Right forelimb (tissue), 1 donor: ENCODE measurements at regions not wholly inside any gene's neighbourhood (a gene's known extent, or its start where the extent isn't known, plus 50 kb on each side); places are given as distances from the start of the nearest gene placed in this dataset.

Experiments
- DNase-seq: peaks from one replicate; pipeline ENCODE4 v3.0.0-alpha.2; 2018

GRCh38 chr2:204445149-204445548 lies 100.1 kb upstream of the PARD3B start:
- DNase-seq: no peak

- no peak for DNase-seq
These were observed 97.6 kb upstream of the PARD3B start for GRCh38 chr2:204447722-204448121.

- DNase-seq: no peak
These were observed 95.3 kb upstream of the PARD3B start for GRCh38 chr2:204449977-204450376.

DNA sequence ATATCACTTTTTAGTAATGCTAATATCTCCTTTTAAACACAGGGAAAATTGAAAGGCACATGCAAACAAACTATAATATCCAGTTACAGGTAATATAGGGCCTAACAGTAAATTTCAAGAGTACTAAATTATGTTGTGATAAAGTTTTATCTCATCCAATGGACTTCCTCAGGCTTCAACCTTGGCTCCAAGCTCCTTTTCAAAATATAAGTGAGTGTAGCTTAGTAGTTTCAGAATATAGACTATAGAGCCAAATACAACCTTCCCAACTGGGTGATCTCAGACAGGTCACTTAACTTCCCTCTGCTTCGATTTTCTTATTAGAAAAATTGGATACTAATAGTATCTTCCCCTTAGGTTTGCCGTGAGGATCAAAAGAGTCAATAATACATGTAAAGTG lies 93.5 kb upstream of the PARD3B start:
- DNase-seq: no peak

- peak; percentile 73 for DNase-seq
These were observed 92.7 kb upstream of the PARD3B start for GRCh38 chr2:204452464-204453023.

DNA sequence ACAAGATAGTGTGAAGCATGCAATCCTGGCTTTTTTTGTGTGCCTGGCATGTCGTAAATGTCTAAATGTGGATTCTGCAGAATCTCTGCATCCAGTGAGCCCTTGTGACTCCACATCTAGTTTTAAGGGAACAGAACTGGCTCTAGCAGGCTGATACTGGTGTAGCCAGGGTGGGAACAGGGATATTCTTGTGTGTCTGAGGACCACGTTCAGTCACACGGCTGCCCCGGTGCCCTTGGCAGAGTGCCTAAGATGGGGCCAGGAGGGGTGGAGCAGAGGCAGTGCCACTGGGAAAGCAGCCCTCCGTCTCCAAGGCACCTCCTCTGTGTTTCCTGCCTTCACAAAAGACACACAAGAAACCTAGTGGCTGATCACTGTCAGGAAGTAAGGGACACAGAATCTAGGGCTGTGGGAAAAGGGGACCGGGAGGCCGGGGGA lies 91.5 kb upstream of the PARD3B start:
- peak; percentile 74 for DNase-seq

DNA sequence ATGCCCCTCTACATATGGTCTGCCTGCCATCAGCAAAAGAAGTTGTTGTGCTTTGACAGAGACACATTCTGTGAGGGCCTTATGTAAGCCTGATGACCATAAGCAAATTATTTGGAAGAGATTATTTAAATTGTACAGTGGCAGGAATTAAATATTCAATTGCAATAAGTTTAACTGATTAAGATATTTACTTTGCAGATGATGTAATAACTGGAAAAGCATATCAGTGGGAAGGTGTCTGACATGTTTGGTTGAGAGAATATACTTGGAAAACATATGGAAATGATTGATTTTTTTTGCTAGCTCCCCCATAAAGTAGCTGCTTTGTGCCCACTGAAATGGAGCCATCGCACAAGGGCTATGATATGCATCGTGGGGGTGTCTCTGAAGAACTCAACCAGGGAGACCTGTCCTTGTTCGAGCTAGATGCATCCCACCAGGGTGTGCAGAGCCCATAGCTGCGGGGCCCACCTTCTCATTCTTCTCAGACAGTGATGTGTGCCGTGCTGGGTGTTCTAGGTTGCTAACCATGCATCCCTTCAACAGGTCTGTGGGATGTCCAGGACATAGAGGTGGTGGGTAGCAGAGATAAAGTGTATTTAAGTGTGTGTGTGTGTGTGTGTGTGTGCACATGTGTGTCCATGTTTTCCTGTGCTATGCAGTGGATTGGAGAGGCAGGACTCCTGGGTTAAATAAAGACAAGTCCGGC lies 90.4 kb upstream of the PARD3B start:
- DNase-seq: no peak

- DNase-seq: no peak
These were observed 76.4 kb upstream of the PARD3B start for GRCh38 chr2:204468746-204469429.

DNA sequence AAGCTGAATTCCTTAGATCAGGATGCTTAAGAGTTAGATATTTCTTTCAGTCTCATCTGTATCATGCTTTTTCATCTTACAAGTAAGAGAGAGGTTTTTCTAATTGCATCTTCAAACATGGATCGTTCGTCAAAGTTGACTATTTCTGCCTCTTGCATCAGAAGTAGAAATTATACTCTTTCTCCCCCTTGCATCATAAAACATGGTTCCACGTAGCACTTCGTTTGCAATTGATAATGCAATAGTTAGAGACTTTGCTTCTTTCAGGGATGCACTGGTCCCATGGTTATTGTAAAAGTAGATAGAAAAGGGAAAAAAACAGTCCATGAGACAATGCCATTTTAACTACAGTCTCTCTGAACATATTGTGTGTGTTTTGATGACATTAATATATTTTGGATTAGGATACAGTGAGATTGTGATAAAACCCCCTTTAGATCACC lies 75.1 kb upstream of the PARD3B start:
- DNase-seq: no peak

GRCh38 chr2:204470621-204471196 lies 74.6 kb upstream of the PARD3B start:
- no peak for DNase-seq

GRCh38 chr2:204472375-204472774 lies 72.9 kb upstream of the PARD3B start:
- no peak for DNase-seq

DNA sequence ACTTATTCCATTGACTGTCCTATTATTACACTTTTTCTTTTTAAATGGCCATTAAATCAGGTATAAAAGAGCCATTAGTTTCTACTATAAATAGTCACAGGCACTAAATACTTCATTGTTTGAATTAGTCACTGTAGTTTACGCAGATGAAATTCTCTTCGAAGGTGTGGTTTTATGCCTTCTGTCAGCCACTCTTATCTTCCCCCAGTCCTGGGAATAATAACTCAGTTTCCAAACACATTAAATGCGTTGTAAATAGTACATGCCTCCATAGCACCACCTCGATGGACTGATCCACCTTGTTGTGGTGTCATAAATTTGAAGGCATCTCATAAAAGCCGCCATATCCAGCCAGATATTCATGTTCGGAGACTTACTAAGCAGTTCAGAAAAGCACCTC lies 72.1 kb upstream of the PARD3B start:
- DNase-seq: no peak

DNA sequence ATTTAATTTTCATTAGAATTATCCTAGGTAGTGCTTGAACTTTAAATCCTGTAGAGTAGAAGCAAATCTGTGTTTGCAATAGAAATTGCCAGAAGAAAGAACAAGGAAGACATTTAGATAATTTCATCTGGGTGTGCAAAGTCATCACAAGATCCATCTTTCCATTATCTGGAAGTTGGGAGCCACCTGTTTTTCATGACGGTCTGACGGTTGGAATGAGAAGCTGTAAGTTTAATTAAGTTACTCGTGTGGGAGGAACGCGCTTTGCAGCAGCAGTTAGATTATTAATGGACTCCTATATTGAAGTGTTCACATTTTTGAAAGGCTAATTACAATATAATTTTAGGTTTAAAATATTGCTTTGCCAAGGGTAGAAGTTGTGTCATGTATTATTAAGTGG lies 69.9 kb upstream of the PARD3B start:
- DNase-seq: no peak

DNA sequence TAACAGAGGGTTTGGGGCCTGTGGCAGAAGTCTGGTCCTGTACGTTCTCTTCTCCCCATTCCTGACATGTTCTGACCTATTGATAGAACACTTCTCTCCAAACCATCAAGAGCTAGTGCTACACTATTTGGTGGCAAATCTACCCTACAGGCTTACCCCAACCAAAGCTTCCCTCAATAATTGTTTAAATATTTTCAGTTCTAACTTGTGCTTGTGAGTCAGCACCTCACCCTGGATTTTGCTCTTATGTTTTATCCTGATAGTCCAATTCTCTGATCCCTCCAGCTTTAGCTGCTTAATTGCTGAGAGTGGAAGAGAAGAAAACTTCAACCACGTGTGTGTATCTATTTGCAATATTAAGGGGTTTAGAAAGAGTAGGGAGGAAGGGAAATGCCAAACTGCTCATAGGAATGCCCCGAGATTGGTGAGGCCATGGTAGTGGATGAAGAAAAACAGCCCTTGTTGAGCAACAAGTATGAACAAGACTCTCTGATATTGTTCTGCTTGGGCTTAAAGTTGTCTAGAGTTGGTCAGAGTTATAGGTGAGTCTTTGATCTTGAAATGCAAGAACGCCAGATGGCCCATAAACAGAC lies 67.8 kb upstream of the PARD3B start:
- no peak for DNase-seq

DNA sequence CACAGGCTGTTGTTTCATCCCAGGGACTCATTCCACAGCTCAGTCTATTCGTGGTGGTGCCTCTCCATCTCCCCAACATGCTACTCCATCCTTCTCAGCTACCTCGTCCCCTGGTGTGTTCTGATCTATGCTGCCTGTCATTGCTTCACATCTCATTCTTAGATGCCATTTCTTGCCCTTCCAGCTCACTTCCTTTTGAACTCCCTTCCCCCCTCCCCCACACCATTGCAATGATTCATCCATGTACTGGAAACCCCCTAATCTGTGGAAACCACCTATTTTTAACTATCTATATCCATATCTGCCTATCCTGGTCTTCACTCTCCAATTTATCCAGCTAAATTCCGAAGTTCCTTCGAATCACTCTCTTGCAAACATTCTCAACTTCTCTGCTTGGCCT lies 65.7 kb upstream of the PARD3B start:
- no peak for DNase-seq

GRCh38 chr2:204480676-204481075 lies 64.6 kb upstream of the PARD3B start:
- no peak for DNase-seq

GRCh38 chr2:204483608-204484081 lies 61.6 kb upstream of the PARD3B start:
- DNase-seq: no peak

GRCh38 chr2:204486321-204486720 lies 59.0 kb upstream of the PARD3B start:
- no peak for DNase-seq

GRCh38 chr2:204486805-204487204 lies 58.5 kb upstream of the PARD3B start:
- no peak for DNase-seq

DNA sequence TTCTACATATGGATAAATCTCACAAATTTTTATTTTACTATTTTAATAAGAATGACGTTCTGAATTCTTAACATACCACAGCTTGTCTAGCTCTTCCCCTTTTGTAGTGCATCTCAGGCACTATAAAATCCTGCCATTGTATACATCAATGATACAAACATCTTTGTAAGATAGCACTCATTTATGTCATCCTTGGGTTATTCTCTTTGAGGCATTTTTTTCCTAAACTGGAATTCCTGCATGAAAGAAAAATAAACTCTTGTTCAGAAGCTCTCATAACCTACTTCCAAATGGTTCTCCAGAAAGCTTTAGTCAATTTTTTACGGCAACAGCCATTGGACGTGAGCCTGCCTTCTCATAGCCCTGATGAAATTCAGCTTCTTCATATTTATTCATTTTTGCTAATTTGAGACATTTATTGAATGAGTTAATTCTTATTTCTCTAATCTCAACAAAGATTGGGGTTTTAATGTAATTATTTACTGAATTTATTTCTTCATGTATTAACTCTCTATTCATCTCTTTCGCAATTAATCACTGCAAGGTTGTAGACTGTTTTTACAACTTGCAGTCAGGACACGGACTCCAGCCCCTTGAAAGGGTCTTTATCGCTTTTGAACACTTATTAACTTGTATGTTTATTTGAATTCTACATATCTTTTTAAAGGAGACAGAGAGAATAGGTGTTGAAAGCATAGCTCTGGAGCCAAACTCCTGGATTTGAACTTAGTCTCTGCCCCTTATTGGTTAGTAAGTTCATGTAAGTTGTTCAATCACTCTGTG lies 57.6 kb upstream of the PARD3B start:
- no peak for DNase-seq

- DNase-seq: no peak
These were observed 53.7 kb upstream of the PARD3B start for GRCh38 chr2:204491528-204491927.

- DNase-seq: no peak
These were observed 52.9 kb upstream of the PARD3B start for GRCh38 chr2:204492417-204492816.

GRCh38 chr2:204494681-204495080 lies 50.6 kb upstream of the PARD3B start:
- no peak for DNase-seq
